OCI-LY3 (cell line): ENCODE measurements at regions not wholly inside any gene's neighbourhood (a gene's known extent, or its start where the extent isn't known, plus 50 kb on each side); places are given as distances from the start of the nearest gene placed in this dataset.
A peak's percentile ranks its signal among the peaks of the same experiment; 100 is the strongest.

ENCODE experiments used
- EZH2phosphoT487 ChIP-seq: fragments of 200-600 bp; shearing (Covaris generic); IDR thresholded peaks from 2 replicates; pipeline ENCODE4 v1.6.1; 2018; ENCODE audit warnings: antibody characterized with exemption, mixed run types, low read depth
- TF ChIP-seq, protein P1 (sequence below): fragments of 200-600, 300-600 bp; sonication (generic); IDR thresholded peaks from 2 replicates; pipeline ENCODE4 v1.5.1; 2014; ENCODE audit warnings: antibody characterized with exemption, low read length, low read depth

DNA sequence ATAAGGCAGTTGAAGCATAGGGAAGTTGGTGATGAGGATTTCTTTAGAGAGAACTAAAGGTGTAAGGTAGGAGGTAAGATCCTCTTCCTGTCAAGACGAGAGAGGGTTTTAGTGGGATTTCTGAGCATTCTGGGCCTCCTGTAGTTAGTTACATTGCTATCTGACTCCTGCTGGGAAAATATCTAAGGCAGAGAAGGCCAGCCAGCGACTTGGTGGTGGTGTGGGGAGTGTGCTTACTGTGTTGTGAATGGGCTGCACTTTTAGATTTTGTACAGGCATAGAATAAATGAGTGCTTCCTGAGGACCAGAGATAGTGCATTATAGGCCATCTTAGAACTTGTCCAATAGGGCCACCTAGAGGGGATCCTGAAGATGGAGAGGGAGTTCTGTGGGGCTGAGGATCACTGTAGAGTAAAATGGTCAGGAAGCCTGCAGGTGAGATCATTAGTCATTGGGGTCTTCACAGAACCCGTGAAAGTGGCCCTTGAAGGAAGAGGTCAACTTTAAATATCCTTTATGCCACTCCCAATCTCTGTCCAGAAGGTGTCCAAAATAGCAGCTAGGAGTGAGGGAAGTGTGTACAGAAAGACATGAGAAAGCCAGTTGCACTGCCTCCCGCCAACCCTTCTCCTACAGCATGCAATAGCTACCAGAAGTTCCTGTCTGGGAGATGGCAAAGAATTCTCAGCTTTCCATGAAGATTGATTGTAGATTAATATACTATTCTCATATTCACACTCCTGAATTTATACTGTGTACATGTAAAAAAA lies 266.6 kb downstream of the POLR1F start:
- TF ChIP-seq EZH2phosphoT487: no peak
- TF ChIP-seq, protein P1, sequence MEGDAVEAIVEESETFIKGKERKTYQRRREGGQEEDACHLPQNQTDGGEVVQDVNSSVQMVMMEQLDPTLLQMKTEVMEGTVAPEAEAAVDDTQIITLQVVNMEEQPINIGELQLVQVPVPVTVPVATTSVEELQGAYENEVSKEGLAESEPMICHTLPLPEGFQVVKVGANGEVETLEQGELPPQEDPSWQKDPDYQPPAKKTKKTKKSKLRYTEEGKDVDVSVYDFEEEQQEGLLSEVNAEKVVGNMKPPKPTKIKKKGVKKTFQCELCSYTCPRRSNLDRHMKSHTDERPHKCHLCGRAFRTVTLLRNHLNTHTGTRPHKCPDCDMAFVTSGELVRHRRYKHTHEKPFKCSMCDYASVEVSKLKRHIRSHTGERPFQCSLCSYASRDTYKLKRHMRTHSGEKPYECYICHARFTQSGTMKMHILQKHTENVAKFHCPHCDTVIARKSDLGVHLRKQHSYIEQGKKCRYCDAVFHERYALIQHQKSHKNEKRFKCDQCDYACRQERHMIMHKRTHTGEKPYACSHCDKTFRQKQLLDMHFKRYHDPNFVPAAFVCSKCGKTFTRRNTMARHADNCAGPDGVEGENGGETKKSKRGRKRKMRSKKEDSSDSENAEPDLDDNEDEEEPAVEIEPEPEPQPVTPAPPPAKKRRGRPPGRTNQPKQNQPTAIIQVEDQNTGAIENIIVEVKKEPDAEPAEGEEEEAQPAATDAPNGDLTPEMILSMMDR: peak; percentile 45
